CD4-positive, alpha-beta T cell (primary cell): ENCODE measurements at regions not wholly inside any gene's neighbourhood (a gene's known extent, or its start where the extent isn't known, plus 50 kb on each side); places are given as distances from the start of the nearest gene placed in this dataset.

Experiments
- ATAC-seq: fragments of 200-7000 bp; cut with Tn5 transposase; one replicate; pipeline ENCODE4 v1.10.0; 2022; ENCODE audit warnings: mild to moderate bottlenecking; ENCODE audit not compliant: poor library complexity
- CTCF ChIA-PET: fragments of 350-600 bp; sonication (Branson Sonifier 250); formaldehyde crosslinking; loops from one replicate; lab custom pipeline; 2021; ENCODE audit warnings: antibody characterized with exemption, inconsistent platforms; lab: Charles Lee
- POLR2A ChIA-PET: fragments of 350-600 bp; sonication (Branson Sonifier 250); formaldehyde crosslinking; loops from one replicate; lab custom pipeline; 2021; ENCODE audit warnings: antibody characterized with exemption, inconsistent platforms; lab: Charles Lee
- DNase-seq, 14 experiments: peaks; one replicate each; pipeline ENCODE4 v3.0.0-alpha.2; 2013 to 2020; ENCODE audit warnings: mixed read lengths in 2 of 14
- H3K27ac ChIP-seq, 2 donors: one replicate each; pipeline versions ENCODE4 v1.5.1 to v1.7.0; 2013; ENCODE audit warnings: low read length in 2 of 2, low read depth in 1 of 2, mild to moderate bottlenecking in 1 of 2
- H3K27me3 ChIP-seq, 2 experiments: 1 replicate in 1 of 2; 2 replicates in 1 of 2; pipeline versions ENCODE4 v1.6.1 to v1.7.0; 2013; ENCODE audit warnings: low read length in 2 of 2, control low read depth in 1 of 2, mild to moderate bottlenecking in 1 of 2, moderate library complexity in 1 of 2; ENCODE audit not compliant: insufficient read depth in 2 of 2, control insufficient read depth in 1 of 2
- H3K36me3 ChIP-seq: one replicate; pipeline ENCODE4 v1.6.1; 2013; ENCODE audit warnings: low read length, control low read depth; ENCODE audit not compliant: insufficient read depth
- H3K4me1 ChIP-seq: one replicate; pipeline ENCODE4 v1.6.1; 2013; ENCODE audit warnings: low read length, control low read depth; ENCODE audit not compliant: insufficient read depth
- H3K4me3 ChIP-seq: one replicate; pipeline ENCODE4 v1.5.1; 2013; ENCODE audit warnings: mild to moderate bottlenecking, low read length, moderate library complexity
- H3K9me3 ChIP-seq, 2 experiments: 1 replicate in 1 of 2; 2 replicates in 1 of 2; pipeline versions ENCODE4 v1.6.1 to v1.7.0; 2013; ENCODE audit warnings: low read length in 2 of 2, mild to moderate bottlenecking in 2 of 2, control low read depth in 1 of 2, moderate library complexity in 1 of 2; ENCODE audit not compliant: control insufficient read depth in 1 of 2, insufficient read depth in 1 of 2
- H3K27ac Mint-ChIP-seq: one replicate; pipeline ENCODE4 v1.8.0; 2020; ENCODE audit warnings: mixed read lengths
- H3K27me3 Mint-ChIP-seq: one replicate; pipeline ENCODE4 v1.8.0; 2021; ENCODE audit warnings: mixed read lengths
- H3K36me3 Mint-ChIP-seq: one replicate; pipeline ENCODE4 v1.8.0; 2021; ENCODE audit warnings: low read depth, mixed read lengths
- H3K4me1 Mint-ChIP-seq: one replicate; pipeline ENCODE4 v1.8.0; 2021; ENCODE audit warnings: low read depth, mixed read lengths
- H3K4me3 Mint-ChIP-seq: one replicate; pipeline ENCODE4 v1.8.0; 2020; ENCODE audit warnings: mild to moderate bottlenecking, mixed read lengths
- H3K9me3 Mint-ChIP-seq: one replicate; pipeline ENCODE4 v1.8.0; 2020; ENCODE audit warnings: mixed read lengths
- intact Hi-C, 2 experiments: fragments of 100-400 bp; cut with DNase I in 1 of 2; cut with micrococcal nuclease in 1 of 2; formaldehyde crosslinking; loops; one replicate each; pipeline versions ENCODE4 v1.15.1 to v1.9.0; 2023 to 2025; cut with DNase I, micrococcal nuclease
- TF ChIP-seq, protein P1 (sequence below): fragments of 200-600 bp; IDR thresholded peaks from one replicate; pipeline ENCODE4 v1.8.0; 2022; ENCODE audit warnings: antibody characterized with exemption, mild to moderate bottlenecking

DNA sequence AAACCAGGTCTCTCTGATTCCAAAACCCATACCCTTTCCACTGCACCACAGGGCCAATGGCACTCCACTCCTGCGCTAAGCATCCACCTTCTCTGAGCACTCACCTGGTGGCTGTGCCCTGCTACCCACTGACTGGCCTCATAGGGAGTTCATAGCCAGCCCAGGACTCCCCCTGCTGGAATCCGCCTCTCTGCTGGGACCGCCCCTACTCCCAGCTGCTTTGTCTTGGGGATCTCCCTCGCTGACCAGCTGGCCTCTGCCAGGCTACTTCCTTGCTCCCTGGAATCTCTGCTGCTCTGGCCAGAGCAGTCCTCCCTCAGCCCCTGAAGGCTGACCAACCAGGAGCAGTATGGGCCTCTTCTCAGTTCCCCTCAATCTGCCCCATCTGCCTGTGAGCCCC, 129.7 kb downstream of the FAXC start:
- peaks cover 5% of the 10 kb centered on the region for H3K27me3 Mint-ChIP-seq
- ChIA-PET POLR2A (no interaction called here), CTCF (no interaction called here)
- H3K4me1 Mint-ChIP-seq: no peaks in the 10 kb centered on the region
- no peak overlapping the region for H3K27ac Mint-ChIP-seq
- no peaks in the 10 kb centered on the region for H3K4me1 ChIP-seq
- intact Hi-C loops: no loop called here
- DNase-seq (peak in 1 of 14 experiments; percentile 4), ATAC-seq (no peak)
- H3K36me3 Mint-ChIP-seq: no peaks in the 10 kb centered on the region
- no peaks in the 10 kb centered on the region for H3K36me3 ChIP-seq
- no peak overlapping the region for H3K4me3 ChIP-seq
- no peaks in the 10 kb centered on the region for H3K9me3 ChIP-seq
- H3K4me3 Mint-ChIP-seq: no peak overlapping the region
- H3K9me3 Mint-ChIP-seq: no peaks in the 10 kb centered on the region
- no peak overlapping the region for H3K27ac ChIP-seq
- TF ChIP-seq, protein P1, sequence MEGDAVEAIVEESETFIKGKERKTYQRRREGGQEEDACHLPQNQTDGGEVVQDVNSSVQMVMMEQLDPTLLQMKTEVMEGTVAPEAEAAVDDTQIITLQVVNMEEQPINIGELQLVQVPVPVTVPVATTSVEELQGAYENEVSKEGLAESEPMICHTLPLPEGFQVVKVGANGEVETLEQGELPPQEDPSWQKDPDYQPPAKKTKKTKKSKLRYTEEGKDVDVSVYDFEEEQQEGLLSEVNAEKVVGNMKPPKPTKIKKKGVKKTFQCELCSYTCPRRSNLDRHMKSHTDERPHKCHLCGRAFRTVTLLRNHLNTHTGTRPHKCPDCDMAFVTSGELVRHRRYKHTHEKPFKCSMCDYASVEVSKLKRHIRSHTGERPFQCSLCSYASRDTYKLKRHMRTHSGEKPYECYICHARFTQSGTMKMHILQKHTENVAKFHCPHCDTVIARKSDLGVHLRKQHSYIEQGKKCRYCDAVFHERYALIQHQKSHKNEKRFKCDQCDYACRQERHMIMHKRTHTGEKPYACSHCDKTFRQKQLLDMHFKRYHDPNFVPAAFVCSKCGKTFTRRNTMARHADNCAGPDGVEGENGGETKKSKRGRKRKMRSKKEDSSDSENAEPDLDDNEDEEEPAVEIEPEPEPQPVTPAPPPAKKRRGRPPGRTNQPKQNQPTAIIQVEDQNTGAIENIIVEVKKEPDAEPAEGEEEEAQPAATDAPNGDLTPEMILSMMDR: no peak
- H3K27me3 ChIP-seq: no peaks in the 10 kb centered on the region

DNA sequence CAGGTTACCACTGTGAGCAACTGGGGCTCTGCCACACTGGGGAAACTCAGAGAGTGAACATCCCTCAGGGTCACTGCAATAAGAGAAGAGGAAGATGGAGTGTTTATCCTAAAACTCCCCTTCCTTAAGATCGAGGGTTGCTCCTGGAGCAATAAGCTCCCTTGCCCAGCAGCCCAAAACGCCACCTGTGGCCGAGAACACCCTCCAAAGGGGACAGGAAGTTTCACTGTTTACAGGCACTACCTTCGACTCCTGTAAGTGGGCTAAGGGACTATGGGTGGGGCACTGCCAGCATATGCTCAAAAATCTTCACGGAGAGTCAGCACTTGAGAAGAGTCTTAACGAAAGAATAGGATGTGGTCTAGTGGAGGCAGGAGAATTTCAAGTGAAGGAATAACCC, 132.5 kb downstream of the FAXC start:
- Histone ChIP-seq H3K27ac (no peak overlapping the region), H3K36me3 (no peaks in the 10 kb centered on the region), H3K9me3 (no peaks in the 10 kb centered on the region), H3K4me1 (no peaks in the 10 kb centered on the region), H3K27me3 (no peaks in the 10 kb centered on the region), H3K4me3 (no peak overlapping the region)
- no peak overlapping the region for H3K4me3 Mint-ChIP-seq
- no peak overlapping the region for H3K27ac Mint-ChIP-seq
- ATAC-seq (no peak), DNase-seq (no peak)
- ChIA-PET POLR2A (no interaction called here), CTCF (no interaction called here)
- intact Hi-C loops: no loop called here
- no peaks in the 10 kb centered on the region for H3K36me3 Mint-ChIP-seq
- no peaks in the 10 kb centered on the region for H3K9me3 Mint-ChIP-seq
- peaks cover 5% of the 10 kb centered on the region for H3K27me3 Mint-ChIP-seq
- no peaks in the 10 kb centered on the region for H3K4me1 Mint-ChIP-seq
- TF ChIP-seq, protein P1: no peak

DNA sequence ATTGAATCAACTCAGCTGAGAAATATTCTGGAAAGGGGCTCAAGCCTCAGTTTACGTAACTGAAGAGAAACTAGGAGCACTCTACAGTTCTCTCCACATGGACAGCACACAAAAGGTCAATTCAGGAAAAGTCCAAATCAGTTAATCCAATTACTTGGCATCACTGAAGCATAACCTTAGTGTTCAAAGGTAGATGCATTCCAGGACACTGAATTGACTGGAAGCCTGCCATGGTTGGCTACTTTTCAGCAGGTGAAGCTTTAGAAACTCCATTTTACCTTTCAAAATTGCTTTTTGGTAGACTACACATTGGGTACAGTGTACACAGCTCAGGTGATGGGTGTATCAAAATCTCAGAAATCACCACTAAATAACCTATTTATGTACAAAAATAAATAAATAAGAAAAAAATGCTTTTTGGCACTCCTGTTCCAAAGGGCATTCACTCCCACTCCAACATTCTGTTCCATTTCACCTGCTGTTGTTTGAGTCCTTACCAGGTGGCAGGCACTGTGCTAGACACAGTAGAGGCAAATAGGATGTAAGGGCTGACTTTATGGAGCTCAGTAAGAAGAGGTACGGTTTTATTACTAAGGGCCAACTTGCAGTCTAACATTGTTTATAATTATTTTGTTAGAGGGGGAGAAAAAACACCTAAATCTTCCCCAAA, 153.4 kb downstream of the FAXC start:
- intact Hi-C loops: no loop called here
- no peaks in the 10 kb centered on the region for H3K27me3 Mint-ChIP-seq
- no peaks in the 10 kb centered on the region for H3K9me3 Mint-ChIP-seq
- H3K4me1 Mint-ChIP-seq: no peaks in the 10 kb centered on the region
- DNase-seq (no peak), ATAC-seq (no peak)
- no peaks in the 10 kb centered on the region for H3K36me3 Mint-ChIP-seq
- no peak overlapping the region for H3K27ac ChIP-seq
- ChIA-PET CTCF (no interaction called here), POLR2A (no interaction called here)
- TF ChIP-seq, protein P1: no peak
- no peak overlapping the region for H3K4me3 ChIP-seq
- no peak overlapping the region for H3K4me3 Mint-ChIP-seq
- H3K9me3 ChIP-seq: no peaks in the 10 kb centered on the region
- H3K27ac Mint-ChIP-seq: no peak overlapping the region
- no peaks in the 10 kb centered on the region for H3K36me3 ChIP-seq
- no peaks in the 10 kb centered on the region for H3K4me1 ChIP-seq
- H3K27me3 ChIP-seq: peaks cover 0 to 4% of the 10 kb centered on the region in 2 experiments
